Transverse colon (tissue), 4 donors: ENCODE measurements at regions not wholly inside any gene's neighbourhood (a gene's known extent, or its start where the extent isn't known, plus 50 kb on each side); places are given as distances from the start of the nearest gene placed in this dataset.
"Not testable (repeated sequence)": the region's sequence is repeated elsewhere in the genome, so short reads cannot be mapped to it uniquely, and the experiment has no call there.

Experiments
- DNase-seq: peaks from one replicate; pipeline ENCODE4 v3.0.0-alpha.2; 2019
- H3K27ac ChIP-seq, 4 donors: fragments of 200-600 bp; sonication (generic); 2 replicates each; pipeline ENCODE4 v1.5.1; 2016 to 2018; ENCODE audit warnings: inconsistent platforms in 4 of 4
- H3K27me3 ChIP-seq: fragments of 200-600 bp; sonication (generic); 2 replicates; pipeline ENCODE4 v1.5.1; 2017; ENCODE audit warnings: inconsistent platforms
- H3K36me3 ChIP-seq, 4 donors: fragments of 200-600 bp; sonication (generic); 2 replicates each; pipeline ENCODE4 v1.5.1; 2017 to 2019; ENCODE audit warnings: inconsistent platforms in 4 of 4
- H3K4me1 ChIP-seq, 4 donors: fragments of 200-600 bp; sonication (generic); 2 replicates each; pipeline ENCODE4 v1.5.1; 2017 to 2020; ENCODE audit warnings: inconsistent platforms in 4 of 4
- H3K4me3 ChIP-seq, 4 donors: fragments of 200-600 bp; sonication (generic); 1 replicate in 1 of 4; 2 replicates in 3 of 4; pipeline versions ENCODE4 v1.5.1 to v1.6.1; 2017 to 2019; ENCODE audit warnings: inconsistent platforms in 4 of 4
- H3K9me3 ChIP-seq, 2 donors: fragments of 200-600 bp; sonication (generic); 2 replicates each; pipeline ENCODE4 v1.5.1; 2017 to 2019; ENCODE audit warnings: inconsistent platforms in 2 of 2
- CTCF ChIP-seq, 5 experiments: fragments of 200-600 bp in 3 of 5; fragments of 450-650 bp in 2 of 5; sonication (generic) in 3 of 5; IDR thresholded peaks; 1 replicate in 2 of 5; 2 replicates in 3 of 5; pipeline ENCODE4 v1.5.1; 2016 to 2017; ENCODE audit warnings: antibody characterized with exemption in 5 of 5, inconsistent platforms in 3 of 5, mild to moderate bottlenecking in 2 of 5, moderate library complexity in 1 of 5
- EP300 ChIP-seq: sonication (generic); formaldehyde crosslinking; IDR thresholded peaks from one replicate; pipeline ENCODE4 v1.6.1; 2017; ENCODE audit warnings: antibody characterized with exemption, low read depth
- POLR2A ChIP-seq: fragments of 450-650 bp; IDR thresholded peaks from one replicate; pipeline ENCODE4 v1.6.1; 2016; ENCODE audit warnings: antibody characterized with exemption, mild to moderate bottlenecking, moderate library complexity
- POLR2AphosphoS5 ChIP-seq, 3 donors: sonication (generic); formaldehyde crosslinking; IDR thresholded peaks; one replicate each; pipeline ENCODE4 v1.6.1; 2016; ENCODE audit warnings: antibody characterized with exemption in 3 of 3
- WGBS, 2 donors: methylation state at CpG; one replicate each; pipeline ENCODE4 v1.1.5; 2018; ENCODE audit warnings: low coverage in 1 of 2; 5-methylcytosine and 5-hydroxymethylcytosine counted together
- in situ Hi-C, 4 donors: fragments of 200-750 bp; cut with MboI; loops; one replicate each; pipeline versions ENCODE4 v1.15.0 to v1.15.1; 2017; ENCODE audit warnings: low sequenced_read_pairs in 3 of 4, low pct_ligation_motif_present in 1 of 4, low pct_unique_long_range_greater_than_20kb in 1 of 4
- intact Hi-C: fragments of 100-400 bp; cut with DNase I; formaldehyde crosslinking; loops from one replicate; pipeline ENCODE4 v1.15.1; 2023; ENCODE audit warnings: low total_unique reads

DNA sequence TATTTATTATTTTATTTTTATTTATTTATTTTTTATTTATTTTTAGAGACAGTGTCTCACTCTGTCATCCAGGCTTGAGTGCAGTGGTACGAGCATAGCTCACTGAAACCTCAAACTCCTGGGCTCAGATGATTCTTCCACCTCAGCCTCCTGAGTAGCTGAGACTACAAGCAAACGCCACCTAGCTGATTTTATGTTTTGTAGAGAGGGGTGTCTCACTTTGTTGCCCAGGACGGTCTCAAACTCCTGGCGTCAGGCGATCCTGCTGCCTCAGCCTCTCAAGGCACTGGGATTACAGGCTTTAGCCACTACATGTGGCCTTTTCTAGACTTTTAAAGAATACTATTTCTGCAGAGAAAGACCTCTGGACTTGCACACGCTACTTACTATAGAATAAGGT lies 61.3 kb upstream of the C1orf53 start:
- Histone ChIP-seq H3K9me3 (no peaks in the 10 kb centered on the region), H3K36me3 (no peaks in the 10 kb centered on the region), H3K4me3 (no peak overlapping the region), H3K4me1 (peaks cover 0 to 15% (median 3%) of the 10 kb centered on the region in 4 donors), H3K27ac (no peak overlapping the region), H3K27me3 (no peaks in the 10 kb centered on the region)
- no peak for DNase-seq
- intact Hi-C loops (no loop called here), in situ Hi-C loops (no loop called here)
- WGBS, 2 donors, result 73 to 82% methylated on average over 4 to 6 of the region's 6 CpGs
- TF ChIP-seq EP300, result no peak
- no peak for TF ChIP-seq CTCF (IDR thresholded peaks at IDR 0.05)
- no peak for TF ChIP-seq POLR2A
- TF ChIP-seq POLR2AphosphoS5 (IDR thresholded peaks at IDR 0.05), result no peak

GRCh38 chr1:197839786-197840185 lies 62.6 kb upstream of the C1orf53 start:
- WGBS, 2 donors, result 90% methylated on average over 3 of the region's 3 CpGs; no CpG with 5 or more reads in 1 of the 2 donors
- H3K9me3 ChIP-seq, H3K27me3 ChIP-seq, H3K4me3 ChIP-seq, DNase-seq, H3K27ac ChIP-seq, H3K36me3 ChIP-seq, in situ Hi-C loops, intact Hi-C loops: not testable (repeated sequence)
- peaks cover 0 to 15% (median 3%) of the 10 kb centered on the region in 4 donors for H3K4me1 ChIP-seq

DNA sequence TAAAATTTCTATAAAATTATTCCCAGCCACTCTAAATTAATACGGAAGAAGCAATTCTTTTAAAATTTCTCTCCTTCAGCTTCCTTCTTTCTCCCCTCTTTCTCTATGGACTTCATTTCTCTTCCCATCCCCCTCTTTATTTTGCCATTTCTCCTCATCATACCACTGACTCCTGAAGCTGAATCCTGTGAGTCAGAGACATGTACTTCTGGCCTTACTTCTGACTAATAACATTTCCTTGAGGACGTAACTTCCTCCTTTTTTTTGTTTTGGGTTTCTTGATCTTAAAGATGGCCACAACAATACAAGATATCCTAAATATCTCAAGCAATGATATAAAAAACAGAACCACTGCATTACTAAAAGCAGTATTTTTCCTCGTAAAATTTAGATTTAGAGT lies 63.6 kb upstream of the DENND1B start:
- TF ChIP-seq POLR2A (no peak), POLR2AphosphoS5 (IDR thresholded peaks at IDR 0.05) (no peak), EP300 (no peak), CTCF (IDR thresholded peaks at IDR 0.05) (no peak)
- no peak for DNase-seq
- Histone ChIP-seq H3K9me3 (no peaks in the 10 kb centered on the region), H3K36me3 (no peaks in the 10 kb centered on the region), H3K27me3 (no peaks in the 10 kb centered on the region), H3K27ac (no peak overlapping the region), H3K4me1 (peaks cover 0 to 15% (median 3%) of the 10 kb centered on the region in 4 donors), H3K4me3 (no peak overlapping the region)
- intact Hi-C loops (no loop called here), in situ Hi-C loops (no loop called here)
- 71 to 79% methylated on average over 3 of the region's 3 CpGs for WGBS, 2 donors

DNA sequence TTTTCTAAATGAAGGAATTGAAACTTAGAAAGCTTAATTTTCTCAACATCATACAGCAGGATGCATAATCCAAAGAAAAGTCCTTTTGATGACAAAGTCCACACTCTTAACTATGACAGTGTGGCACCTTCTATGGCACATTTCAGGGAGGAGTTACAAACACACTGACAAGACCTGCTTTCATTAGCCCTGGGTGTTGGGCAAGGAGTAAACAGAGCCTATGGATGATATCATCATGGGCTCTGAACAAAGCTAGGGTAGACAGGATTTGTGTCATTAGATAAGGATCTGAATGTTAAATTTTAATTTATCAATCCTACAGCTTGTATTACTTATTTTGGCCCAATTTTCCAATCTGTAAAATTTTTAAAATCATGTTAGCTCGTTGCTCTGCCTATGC lies 62.6 kb upstream of the DENND1B start:
- in situ Hi-C loops (no loop called here), intact Hi-C loops (no loop called here)
- Histone ChIP-seq H3K36me3 (no peaks in the 10 kb centered on the region), H3K4me1 (peaks cover 0 to 13% (median 3%) of the 10 kb centered on the region in 4 donors), H3K27me3 (no peaks in the 10 kb centered on the region), H3K9me3 (no peaks in the 10 kb centered on the region), H3K27ac (no peak overlapping the region), H3K4me3 (no peak overlapping the region)
- TF ChIP-seq POLR2AphosphoS5 (IDR thresholded peaks at IDR 0.05) (peak in 1 of 3 donors; percentile 12), CTCF (IDR thresholded peaks at IDR 0.05) (no peak)
- WGBS, 2 donors, result 64 to 68% methylated on average over 1 of the region's 1 CpG
- no peak for DNase-seq

DNA sequence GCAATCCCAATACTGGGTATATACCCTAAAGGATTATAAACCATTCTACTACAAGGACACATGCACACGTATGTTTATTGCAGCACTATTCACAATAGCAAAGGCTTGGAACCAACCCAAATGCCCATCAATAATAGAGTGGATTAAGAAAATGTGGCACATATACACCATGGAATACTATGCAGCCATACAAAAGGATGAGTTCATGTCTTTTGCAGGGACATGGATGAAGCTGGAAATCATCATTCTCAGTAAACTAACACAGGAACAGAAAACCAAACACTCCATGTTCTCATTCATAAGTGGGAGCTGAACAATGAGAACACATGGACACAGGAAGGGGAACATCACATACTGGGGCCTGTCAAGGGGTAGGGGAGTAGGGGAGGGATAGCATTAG lies 61.1 kb upstream of the DENND1B start:
- 67 to 88% methylated on average over 1 of the region's 1 CpG for WGBS, 2 donors
- H3K4me1 ChIP-seq, DNase-seq, H3K36me3 ChIP-seq, H3K27ac ChIP-seq, in situ Hi-C loops, H3K9me3 ChIP-seq, intact Hi-C loops, H3K27me3 ChIP-seq, H3K4me3 ChIP-seq: not testable (repeated sequence)

GRCh38 chr1:197829011-197829410 lies 53.7 kb upstream of the DENND1B start:
- H3K4me1 ChIP-seq, in situ Hi-C loops, H3K4me3 ChIP-seq, DNase-seq, intact Hi-C loops, H3K27ac ChIP-seq, H3K27me3 ChIP-seq, H3K9me3 ChIP-seq, H3K36me3 ChIP-seq: not testable (repeated sequence)
- 73 to 77% methylated on average over 1 of the region's 1 CpG for WGBS, 2 donors
